Fibroblast of lung (primary cell): ENCODE measurements at regions not wholly inside any gene's neighbourhood (a gene's known extent, or its start where the extent isn't known, plus 50 kb on each side); places are given as distances from the start of the nearest gene placed in this dataset.

Source experiments
- DNase-seq, 2 donors: peaks; one replicate each; pipeline versions ENCODE4 v3.0.0 to v3.0.0-alpha.2; 2010; ENCODE audit warnings: low read depth in 2 of 2
- H2AFZ ChIP-seq: 2 replicates; pipeline ENCODE4 v1.5.1; 2012; ENCODE audit warnings: low read length, control low read depth, inconsistent platforms
- H3K27ac ChIP-seq: 2 replicates; pipeline ENCODE4 v1.5.1; 2011; ENCODE audit warnings: low read length, control low read depth; ENCODE audit not compliant: insufficient read depth
- H3K27me3 ChIP-seq: 2 replicates; pipeline ENCODE4 v1.5.1; 2011; ENCODE audit warnings: mild to moderate bottlenecking, low read length; ENCODE audit not compliant: control insufficient read depth, insufficient read depth
- H3K36me3 ChIP-seq: 2 replicates; pipeline ENCODE4 v1.5.1; 2011; ENCODE audit warnings: low read length; ENCODE audit not compliant: control insufficient read depth, insufficient read depth
- H3K4me1 ChIP-seq: 2 replicates; pipeline ENCODE4 v1.5.1; 2011; ENCODE audit warnings: low read length; ENCODE audit not compliant: control insufficient read depth, insufficient read depth; ENCODE audit errors: extremely low read depth
- H3K4me2 ChIP-seq: 2 replicates; pipeline ENCODE4 v1.5.1; 2011; ENCODE audit warnings: low read length, control low read depth; ENCODE audit not compliant: insufficient read depth; ENCODE audit errors: extremely low read depth
- H3K4me3 ChIP-seq, 4 experiments: fragments of 200-600 bp in 1 of 4; sonication (generic) in 1 of 4; replicated peaks in 1 of 4; 2 replicates each; pipeline ENCODE4 v1.5.1; 2011 to 2016; ENCODE audit warnings: low read length in 4 of 4, low read depth in 3 of 4, mild to moderate bottlenecking in 3 of 4, control low read depth in 2 of 4, inconsistent platforms in 1 of 4, mixed read lengths in 1 of 4; ENCODE audit not compliant: insufficient read depth in 1 of 4; ENCODE audit errors: control extremely low read depth in 1 of 4
- H3K79me2 ChIP-seq: 2 replicates; pipeline ENCODE4 v1.5.1; 2012; ENCODE audit warnings: mild to moderate bottlenecking, low read length, inconsistent platforms; ENCODE audit not compliant: control insufficient read depth, insufficient read depth
- H3K9ac ChIP-seq: 2 replicates; pipeline ENCODE4 v1.5.1; 2011; ENCODE audit warnings: mild to moderate bottlenecking, low read length, control low read depth; ENCODE audit not compliant: insufficient read depth
- H3K9me3 ChIP-seq: 2 replicates; pipeline ENCODE4 v1.5.1; 2012; ENCODE audit warnings: low read depth, low read length; ENCODE audit not compliant: control insufficient read depth, insufficient read depth
- H4K20me1 ChIP-seq: 2 replicates; pipeline ENCODE4 v1.5.1; 2011; ENCODE audit warnings: low read length; ENCODE audit not compliant: control insufficient read depth, insufficient read depth; ENCODE audit errors: extremely low read depth
- CTCF ChIP-seq, 2 donors: IDR thresholded peaks in 1 of 2; conservative IDR thresholded peaks in 1 of 2; 1 replicate in 1 of 2; 2 replicates in 1 of 2; pipeline ENCODE4 v1.5.1; 2011 to 2012; ENCODE audit warnings: low read length in 2 of 2, control low read depth in 1 of 2, inconsistent platforms in 1 of 2, low read depth in 1 of 2, mild to moderate bottlenecking in 1 of 2
- EZH2 ChIP-seq: IDR thresholded peaks from 2 replicates; pipeline ENCODE4 v1.5.1; 2012; ENCODE audit warnings: low read length, control low read depth, mild to moderate bottlenecking; ENCODE audit errors: missing control alignments

GRCh38 chr17:70510288-70510687 is 341.0 kb downstream of the KCNJ2 start:
- Histone ChIP-seq H4K20me1 (no peaks in the 10 kb centered on the region), H3K27ac (no peak overlapping the region), H3K4me3 (no peak overlapping the region), H3K9me3 (no peaks in the 10 kb centered on the region), H3K79me2 (no peaks in the 10 kb centered on the region), H3K27me3 (no peaks in the 10 kb centered on the region), H3K4me1 (no peaks in the 10 kb centered on the region), H2AFZ (no peak overlapping the region), H3K36me3 (no peaks in the 10 kb centered on the region), H3K4me2 (no peak overlapping the region), H3K9ac (no peak overlapping the region)
- no peak for TF ChIP-seq EZH2
- no peak for TF ChIP-seq CTCF (conservative IDR thresholded peaks at IDR 0.05 in 1 of 2, IDR thresholded peaks at IDR 0.05 in 1 of 2; ENCODE audit: low read depth in 1 of 2, low read length in 2 of 2)
- no peak for DNase-seq

GRCh38 chr17:70517816-70518215 is 348.5 kb downstream of the KCNJ2 start:
- no peak overlapping the region for H3K4me3 ChIP-seq
- H3K9me3 ChIP-seq, result no peaks in the 10 kb centered on the region
- H2AFZ ChIP-seq, result no peak overlapping the region
- H4K20me1 ChIP-seq, result no peaks in the 10 kb centered on the region
- DNase-seq, result no peak
- no peaks in the 10 kb centered on the region for H3K4me1 ChIP-seq
- TF ChIP-seq EZH2, result no peak
- no peak for TF ChIP-seq CTCF (conservative IDR thresholded peaks at IDR 0.05 in 1 of 2, IDR thresholded peaks at IDR 0.05 in 1 of 2; ENCODE audit: low read depth in 1 of 2, low read length in 2 of 2)
- no peak overlapping the region for H3K9ac ChIP-seq
- H3K27ac ChIP-seq, result no peak overlapping the region
- no peaks in the 10 kb centered on the region for H3K27me3 ChIP-seq
- H3K4me2 ChIP-seq, result no peak overlapping the region
- no peaks in the 10 kb centered on the region for H3K36me3 ChIP-seq
- H3K79me2 ChIP-seq, result no peaks in the 10 kb centered on the region

GRCh38 chr17:70519300-70519699 is 350.0 kb downstream of the KCNJ2 start:
- Histone ChIP-seq H3K27me3 (no peaks in the 10 kb centered on the region), H3K36me3 (no peaks in the 10 kb centered on the region), H4K20me1 (no peaks in the 10 kb centered on the region), H3K9ac (no peak overlapping the region), H3K79me2 (no peaks in the 10 kb centered on the region), H3K4me3 (no peak overlapping the region), H3K4me1 (no peaks in the 10 kb centered on the region), H2AFZ (no peak overlapping the region), H3K4me2 (no peak overlapping the region), H3K27ac (no peak overlapping the region), H3K9me3 (no peaks in the 10 kb centered on the region)
- DNase-seq, result no peak
- TF ChIP-seq EZH2, result no peak
